GM18526 (cell line): ENCODE measurements at regions not wholly inside any gene's neighbourhood (a gene's known extent, or its start where the extent isn't known, plus 50 kb on each side); places are given as distances from the start of the nearest gene placed in this dataset.

Source experiments
- POLR2A ChIP-seq: IDR thresholded peaks from 3 replicates; pipeline ENCODE4 v1.6.1; 2011; ENCODE audit not compliant: insufficient read length; ENCODE audit errors: extremely low read depth

- no peak for TF ChIP-seq POLR2A
Measured at GRCh38 chr11:128244871-128245270, 342.5 kb downstream of the ETS1 start.

- TF ChIP-seq POLR2A: no peak
Measured at GRCh38 chr11:128242451-128242850, 344.9 kb downstream of the ETS1 start.

- TF ChIP-seq POLR2A: no peak
Measured at GRCh38 chr11:128240546-128240945, 346.8 kb downstream of the ETS1 start.

- no peak for TF ChIP-seq POLR2A
Measured at GRCh38 chr11:128239306-128239705, 348.1 kb downstream of the ETS1 start.

GRCh38 chr11:128238521-128239265 is 348.7 kb downstream of the ETS1 start:
- no peak for TF ChIP-seq POLR2A

- TF ChIP-seq POLR2A: no peak
Measured at GRCh38 chr11:128236506-128237498, 350.6 kb downstream of the ETS1 start.

- no peak for TF ChIP-seq POLR2A
Measured at GRCh38 chr11:128235958-128236357, 351.4 kb downstream of the ETS1 start.

- no peak for TF ChIP-seq POLR2A
Measured at GRCh38 chr11:128235426-128235825, 351.9 kb downstream of the ETS1 start.

- TF ChIP-seq POLR2A: no peak
Measured at GRCh38 chr11:128234143-128234542, 353.2 kb downstream of the ETS1 start.

- TF ChIP-seq POLR2A: no peak
Measured at GRCh38 chr11:128232588-128232987, 354.8 kb downstream of the ETS1 start.

- TF ChIP-seq POLR2A: no peak
Measured at GRCh38 chr11:128231845-128232410, 355.4 kb downstream of the ETS1 start.

- no peak for TF ChIP-seq POLR2A
Measured at GRCh38 chr11:128227466-128227865, 359.9 kb downstream of the ETS1 start.

- no peak for TF ChIP-seq POLR2A
Measured at GRCh38 chr11:128226106-128226716, 361.1 kb downstream of the ETS1 start.

GRCh38 chr11:128222245-128222884 is 365.0 kb downstream of the ETS1 start:
- TF ChIP-seq POLR2A: no peak

- TF ChIP-seq POLR2A: no peak
Measured at GRCh38 chr11:128219731-128220120, 367.6 kb downstream of the ETS1 start.
